IPS DF 19.7 (cell line): ENCODE measurements at regions not wholly inside any gene's neighbourhood (a gene's known extent, or its start where the extent isn't known, plus 50 kb on each side); places are given as distances from the start of the nearest gene placed in this dataset.
"Not testable (repeated sequence)": the region's sequence is repeated elsewhere in the genome, so short reads cannot be mapped to it uniquely, and the experiment has no call there.

Experiments
- DNase-seq: peaks from one replicate; pipeline ENCODE4 v3.0.0-alpha.2; 2013; ENCODE audit warnings: low read depth, low spot score

- DNase-seq: no peak
Measured at GRCh38 chr12:82529101-82529500, 157.6 kb upstream of the TMTC2 start.

- DNase-seq: no peak
Measured at GRCh38 chr12:82529954-82530353, 156.8 kb upstream of the TMTC2 start.

GRCh38 chr12:82530394-82530793 is 156.3 kb upstream of the TMTC2 start:
- no peak for DNase-seq

- no peak for DNase-seq
Measured at GRCh38 chr12:82533341-82533740, 153.4 kb upstream of the TMTC2 start.

GRCh38 chr12:82537436-82537835 is 149.3 kb upstream of the TMTC2 start:
- DNase-seq: no peak

GRCh38 chr12:82554529-82554928 is 132.2 kb upstream of the TMTC2 start:
- DNase-seq: no peak

GRCh38 chr12:82555699-82556098 is 131.0 kb upstream of the TMTC2 start:
- no peak for DNase-seq

GRCh38 chr12:82565966-82566365 is 120.7 kb upstream of the TMTC2 start:
- DNase-seq: no peak

- DNase-seq: no peak
Measured at GRCh38 chr12:82567688-82568087, 119.0 kb upstream of the TMTC2 start.

- DNase-seq: no peak
Measured at GRCh38 chr12:82574191-82574590, 112.5 kb upstream of the TMTC2 start.

- DNase-seq: no peak
Measured at GRCh38 chr12:82578725-82579124, 108.0 kb upstream of the TMTC2 start.

GRCh38 chr12:82583756-82584155 is 103.0 kb upstream of the TMTC2 start:
- DNase-seq: no peak

GRCh38 chr12:82593143-82593542 is 93.6 kb upstream of the TMTC2 start:
- DNase-seq: no peak

GRCh38 chr12:82593901-82594396 is 92.8 kb upstream of the TMTC2 start:
- DNase-seq: no peak

GRCh38 chr12:82595941-82596340 is 90.8 kb upstream of the TMTC2 start:
- DNase-seq: no peak

GRCh38 chr12:82596483-82596882 is 90.2 kb upstream of the TMTC2 start:
- no peak for DNase-seq

GRCh38 chr12:82600379-82600778 is 86.3 kb upstream of the TMTC2 start:
- no peak for DNase-seq

GRCh38 chr12:82603647-82604046 is 83.1 kb upstream of the TMTC2 start:
- not testable (repeated sequence) for DNase-seq

- DNase-seq: no peak
Measured at GRCh38 chr12:82605115-82605514, 81.6 kb upstream of the TMTC2 start.

GRCh38 chr12:82608706-82609105 is 78.0 kb upstream of the TMTC2 start:
- no peak for DNase-seq

- no peak for DNase-seq
Measured at GRCh38 chr12:82609234-82609914, 77.3 kb upstream of the TMTC2 start.

- DNase-seq: no peak
Measured at GRCh38 chr12:82619644-82620043, 67.1 kb upstream of the TMTC2 start.

GRCh38 chr12:82620917-82621316 is 65.8 kb upstream of the TMTC2 start:
- no peak for DNase-seq

GRCh38 chr12:82625523-82625922 is 61.2 kb upstream of the TMTC2 start:
- DNase-seq: no peak
